ENCODE measurements at regions not wholly inside any gene's neighbourhood (a gene's known extent, or its start where the extent isn't known, plus 50 kb on each side); places are given as distances from the start of the nearest gene placed in this dataset.

DNA sequence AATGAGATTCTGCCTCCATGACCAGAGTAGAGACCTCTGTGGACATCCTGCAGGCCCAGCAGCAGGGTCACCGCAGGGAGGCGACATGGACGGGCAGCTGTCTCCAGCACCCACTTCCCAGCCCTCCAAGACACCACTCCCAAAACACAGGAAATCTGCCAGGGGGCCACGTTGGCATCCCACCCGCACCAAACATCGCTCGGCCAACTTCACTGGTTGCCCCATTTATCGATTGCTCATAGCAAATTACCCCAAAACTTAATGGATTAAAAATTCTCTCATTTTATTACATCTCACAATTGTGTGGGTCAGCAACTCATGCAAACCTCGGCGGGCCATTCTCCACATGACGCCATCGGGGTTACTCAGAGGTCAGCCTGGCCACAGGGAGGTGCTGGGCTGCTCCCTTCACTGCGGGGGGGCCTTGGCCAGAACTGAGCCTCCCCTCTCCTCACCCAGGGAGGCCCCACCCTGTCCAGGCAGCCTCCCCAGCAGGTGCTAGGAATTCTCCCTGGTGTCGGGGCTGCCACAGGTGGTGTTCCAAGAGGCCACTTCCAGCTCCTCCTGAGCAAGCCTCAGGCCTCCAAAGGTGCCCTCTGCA lies 420.7 kb upstream of the MYT1L start:
- Histone ChIP-seq H3K4me1 (no peaks in the 10 kb centered on the region), H3K27me3 (replicated peaks; ENCODE audit: control insufficient read depth, insufficient read depth, low read length) (no peaks in the 10 kb centered on the region), H3K9me3 (peaks cover 12% of the 10 kb centered on the region; the same call in 1 of the 2 replicates), H3K4me3 (ENCODE audit: low read depth, low read length) (no peak overlapping the region), H3K36me3 (ENCODE audit: control insufficient read depth, insufficient read depth, low read length) (no peaks in the 10 kb centered on the region)
- intact Hi-C loops (cut with micrococcal nuclease; ENCODE audit: unreplicated experiment), result no loop called here
- H3K4me1 Mint-ChIP-seq (ENCODE audit: low read depth, unreplicated experiment), result no peaks in the 10 kb centered on the region
- no peaks in the 10 kb centered on the region for H3K27me3 Mint-ChIP-seq (ENCODE audit: insufficient read depth, unreplicated experiment)
- DNase-seq, result no peak
- H3K36me3 Mint-ChIP-seq (ENCODE audit: insufficient read depth, unreplicated experiment), result no peaks in the 10 kb centered on the region
- H3K4me3 Mint-ChIP-seq (ENCODE audit: unreplicated experiment), result no peak overlapping the region
- no TSS peak for BruUV-seq (replicated peaks)
- no peak overlapping the region for H3K27ac Mint-ChIP-seq (ENCODE audit: unreplicated experiment)
- peaks cover 32% of the 10 kb centered on the region for H3K9me3 Mint-ChIP-seq (ENCODE audit: unreplicated experiment)
- TF ChIP-seq, protein P1, sequence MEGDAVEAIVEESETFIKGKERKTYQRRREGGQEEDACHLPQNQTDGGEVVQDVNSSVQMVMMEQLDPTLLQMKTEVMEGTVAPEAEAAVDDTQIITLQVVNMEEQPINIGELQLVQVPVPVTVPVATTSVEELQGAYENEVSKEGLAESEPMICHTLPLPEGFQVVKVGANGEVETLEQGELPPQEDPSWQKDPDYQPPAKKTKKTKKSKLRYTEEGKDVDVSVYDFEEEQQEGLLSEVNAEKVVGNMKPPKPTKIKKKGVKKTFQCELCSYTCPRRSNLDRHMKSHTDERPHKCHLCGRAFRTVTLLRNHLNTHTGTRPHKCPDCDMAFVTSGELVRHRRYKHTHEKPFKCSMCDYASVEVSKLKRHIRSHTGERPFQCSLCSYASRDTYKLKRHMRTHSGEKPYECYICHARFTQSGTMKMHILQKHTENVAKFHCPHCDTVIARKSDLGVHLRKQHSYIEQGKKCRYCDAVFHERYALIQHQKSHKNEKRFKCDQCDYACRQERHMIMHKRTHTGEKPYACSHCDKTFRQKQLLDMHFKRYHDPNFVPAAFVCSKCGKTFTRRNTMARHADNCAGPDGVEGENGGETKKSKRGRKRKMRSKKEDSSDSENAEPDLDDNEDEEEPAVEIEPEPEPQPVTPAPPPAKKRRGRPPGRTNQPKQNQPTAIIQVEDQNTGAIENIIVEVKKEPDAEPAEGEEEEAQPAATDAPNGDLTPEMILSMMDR (IDR thresholded peaks at IDR 0.05; ENCODE audit: insufficient read depth in 1 of 2, low read depth in 1 of 2, low read length in 1 of 2, severe bottlenecking in 1 of 2, unreplicated experiment in 1 of 2), result no peak
- ChIA-PET CTCF (no interaction called here), POLR2A (no interaction called here)

DNA sequence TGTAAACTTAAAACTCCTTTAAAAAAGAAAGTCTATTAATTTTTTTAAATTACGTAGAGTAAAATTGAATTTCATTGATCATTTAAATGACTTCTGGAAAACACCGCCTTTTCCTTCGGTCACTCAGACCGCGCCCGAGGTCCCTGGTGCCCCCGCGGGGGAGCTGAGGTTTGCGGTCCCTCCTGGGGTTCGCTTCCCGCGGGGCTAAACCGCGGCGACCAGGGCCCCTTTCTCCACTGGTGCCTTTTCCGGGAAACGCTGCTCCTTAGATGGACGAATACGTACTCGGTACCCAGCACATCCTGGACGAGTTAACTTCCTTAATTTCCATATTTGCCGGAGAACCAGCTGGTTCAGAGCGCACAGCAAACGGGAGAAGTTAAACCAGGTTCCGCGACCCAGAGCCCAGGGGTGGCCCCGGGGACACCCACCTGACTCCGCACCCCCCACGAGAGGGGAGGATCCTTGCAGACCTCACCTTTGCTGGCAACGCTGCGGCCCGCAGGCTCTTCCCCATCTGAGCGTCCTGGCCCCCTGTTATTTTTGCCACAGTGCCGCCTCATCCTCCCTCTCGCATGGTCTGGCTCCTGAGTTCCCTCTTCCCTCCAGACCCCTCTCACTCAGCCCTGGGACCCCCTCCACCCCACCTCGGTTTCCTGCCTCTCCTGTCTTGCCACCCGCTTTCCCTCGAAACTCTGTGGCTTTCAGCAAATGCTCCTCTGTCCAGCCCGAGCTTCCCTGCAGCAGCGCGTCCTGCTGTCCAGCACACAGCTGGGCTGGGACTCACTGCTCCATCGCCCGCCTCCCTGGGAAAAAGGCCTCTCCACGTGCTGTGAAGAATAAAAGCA lies 420.0 kb upstream of the MYT1L start:
- TF ChIP-seq, protein P1 (IDR thresholded peaks at IDR 0.05; ENCODE audit: insufficient read depth in 1 of 2, low read depth in 1 of 2, low read length in 1 of 2, severe bottlenecking in 1 of 2, unreplicated experiment in 1 of 2), result no peak
- DNase-seq, result no peak
- POLR2A ChIA-PET, result no interaction called here
- Histone ChIP-seq H3K27me3 (replicated peaks; ENCODE audit: control insufficient read depth, insufficient read depth, low read length) (no peaks in the 10 kb centered on the region), H3K4me1 (no peaks in the 10 kb centered on the region), H3K36me3 (ENCODE audit: control insufficient read depth, insufficient read depth, low read length) (no peaks in the 10 kb centered on the region), H3K4me3 (ENCODE audit: low read depth, low read length) (no peak overlapping the region), H3K9me3 (peaks cover 12% of the 10 kb centered on the region; the same call in 1 of the 2 replicates)
- no peaks in the 10 kb centered on the region for H3K36me3 Mint-ChIP-seq (ENCODE audit: insufficient read depth, unreplicated experiment)
- H3K27ac Mint-ChIP-seq (ENCODE audit: unreplicated experiment), result no peak overlapping the region
- no TSS peak for BruUV-seq (replicated peaks)
- H3K9me3 Mint-ChIP-seq (ENCODE audit: unreplicated experiment), result peaks cover 32% of the 10 kb centered on the region
- H3K27me3 Mint-ChIP-seq (ENCODE audit: insufficient read depth, unreplicated experiment), result no peaks in the 10 kb centered on the region
- intact Hi-C loops (cut with micrococcal nuclease; ENCODE audit: unreplicated experiment), result no loop called here
- CTCF ChIA-PET, result no interaction called here
- H3K4me3 Mint-ChIP-seq (ENCODE audit: unreplicated experiment), result no peak overlapping the region
- H3K4me1 Mint-ChIP-seq (ENCODE audit: low read depth, unreplicated experiment), result no peaks in the 10 kb centered on the region

DNA sequence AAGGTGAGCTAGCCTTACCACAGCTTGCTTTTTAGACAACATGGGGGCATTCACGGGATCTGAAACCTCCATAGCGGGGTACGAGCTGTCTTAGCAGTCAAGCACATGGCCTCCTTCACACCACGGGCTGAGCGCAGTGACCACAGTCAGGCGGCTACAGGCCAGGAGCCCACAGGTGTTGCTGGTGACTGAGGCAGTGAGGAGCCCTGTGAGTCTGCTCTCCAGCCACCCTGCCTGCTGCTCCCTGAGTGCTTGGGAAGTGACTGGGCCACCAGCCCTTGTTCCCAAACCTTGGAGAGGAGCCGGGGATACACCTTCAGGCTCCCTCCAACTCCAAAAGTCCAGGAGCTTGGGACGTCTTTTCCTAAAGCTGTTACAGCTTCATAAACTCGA lies 418.1 kb upstream of the MYT1L start:
- H3K9me3 ChIP-seq, result peaks cover 10% of the 10 kb centered on the region; the same call in 1 of the 2 replicates
- no peaks in the 10 kb centered on the region for H3K36me3 ChIP-seq (ENCODE audit: control insufficient read depth, insufficient read depth, low read length)
- no peaks in the 10 kb centered on the region for H3K4me1 ChIP-seq
- Mint-ChIP-seq H3K27me3 (ENCODE audit: insufficient read depth, unreplicated experiment) (peaks cover 3% of the 10 kb centered on the region), H3K27ac (ENCODE audit: unreplicated experiment) (no peak overlapping the region), H3K4me3 (ENCODE audit: unreplicated experiment) (no peak overlapping the region), H3K9me3 (ENCODE audit: unreplicated experiment) (peaks cover 27% of the 10 kb centered on the region), H3K4me1 (ENCODE audit: low read depth, unreplicated experiment) (no peaks in the 10 kb centered on the region), H3K36me3 (ENCODE audit: insufficient read depth, unreplicated experiment) (no peaks in the 10 kb centered on the region)
- no TSS peak for BruUV-seq (replicated peaks)
- TF ChIP-seq, protein P1 (IDR thresholded peaks at IDR 0.05; ENCODE audit: insufficient read depth in 1 of 2, low read depth in 1 of 2, low read length in 1 of 2, severe bottlenecking in 1 of 2, unreplicated experiment in 1 of 2), result no peak
- ChIA-PET POLR2A (no interaction called here), CTCF (no interaction called here)
- no peaks in the 10 kb centered on the region for H3K27me3 ChIP-seq (replicated peaks; ENCODE audit: control insufficient read depth, insufficient read depth, low read length)
- no peak for DNase-seq
- intact Hi-C loops (cut with micrococcal nuclease; ENCODE audit: unreplicated experiment), result no loop called here
- no peak overlapping the region for H3K4me3 ChIP-seq (ENCODE audit: low read depth, low read length)

Data from Caco-2 (cell line).